Bronchial epithelial cell (primary cell): ENCODE measurements at regions not wholly inside any gene's neighbourhood (a gene's known extent, or its start where the extent isn't known, plus 50 kb on each side); places are given as distances from the start of the nearest gene placed in this dataset.

Experiments
- DNase-seq: peaks from one replicate; pipeline ENCODE4 v3.0.0-alpha.2; 2010; ENCODE audit warnings: low read depth
- FAIRE-seq: peaks from 2 replicates; lab custom pipeline; 2011; peaks lifted over from hg19 to GRCh38; lab: Jason Lieb, UNC
- H3K27me3 ChIP-seq: 2 replicates; pipeline ENCODE4 v1.5.1; 2011; ENCODE audit warnings: low read length; ENCODE audit not compliant: control insufficient read depth, insufficient read depth
- H3K36me3 ChIP-seq: 2 replicates; pipeline ENCODE4 v1.5.1; 2011; ENCODE audit warnings: low read length; ENCODE audit not compliant: control insufficient read depth, insufficient read depth
- H3K4me3 ChIP-seq: 2 replicates; pipeline ENCODE4 v1.5.1; 2011; ENCODE audit warnings: mild to moderate bottlenecking, low read depth, low read length, control low read depth
- CTCF ChIP-seq: IDR thresholded peaks from 2 replicates; pipeline ENCODE4 v1.5.1; 2011; ENCODE audit warnings: mild to moderate bottlenecking, moderate library complexity, low read length, control low read depth, inconsistent platforms; ENCODE audit not compliant: insufficient read depth, severe bottlenecking

- H3K36me3 ChIP-seq, result no peaks in the 10 kb centered on the region
- FAIRE-seq (no peak), DNase-seq (no peak)
- TF ChIP-seq CTCF, result no peak
- no peak overlapping the region for H3K4me3 ChIP-seq
- no peaks in the 10 kb centered on the region for H3K27me3 ChIP-seq
These were observed 298.7 kb upstream of the NFE2L3 start for GRCh38 chr7:25853314-25853713.

- FAIRE-seq, result no peak
- H3K36me3 ChIP-seq, result no peaks in the 10 kb centered on the region
- H3K4me3 ChIP-seq, result no peak overlapping the region
- DNase-seq, result no peak
- no peak for TF ChIP-seq CTCF
- no peaks in the 10 kb centered on the region for H3K27me3 ChIP-seq
These were observed 297.9 kb upstream of the NFE2L3 start for GRCh38 chr7:25854059-25854458.

- H3K27me3 ChIP-seq, result no peaks in the 10 kb centered on the region
These were observed 297.1 kb upstream of the NFE2L3 start for GRCh38 chr7:25854608-25855497.

GRCh38 chr7:25855854-25856782 lies 295.9 kb upstream of the NFE2L3 start:
- TF ChIP-seq CTCF, result no peak
- Histone ChIP-seq H3K4me3 (peak overlapping the region; percentile 52), H3K27me3 (no peaks in the 10 kb centered on the region), H3K36me3 (no peaks in the 10 kb centered on the region)
- FAIRE-seq (no peak), DNase-seq (no peak)

More at GRCh38 chr7:25854608-25855497, 297.1 kb upstream of the NFE2L3 start:
- FAIRE-seq (peak; percentile 94), DNase-seq (peak; percentile 86)
- Histone ChIP-seq H3K4me3 (no peak overlapping the region), H3K36me3 (no peaks in the 10 kb centered on the region)
- TF ChIP-seq CTCF, result peak; percentile 57

- DNase-seq, result peak; percentile 70
- no peaks in the 10 kb centered on the region for H3K36me3 ChIP-seq
- H3K4me3 ChIP-seq, result peak overlapping the region; percentile 52
- FAIRE-seq, result no peak
- no peak for TF ChIP-seq CTCF
- H3K27me3 ChIP-seq, result no peaks in the 10 kb centered on the region
These were observed 294.5 kb upstream of the NFE2L3 start for GRCh38 chr7:25857376-25858067.
